GM20431 (cell line): ENCODE measurements at regions not wholly inside any gene's neighbourhood (a gene's known extent, or its start where the extent isn't known, plus 50 kb on each side); places are given as distances from the start of the nearest gene placed in this dataset.
"Not testable (repeated sequence)": the region's sequence is repeated elsewhere in the genome, so short reads cannot be mapped to it uniquely, and the experiment has no call there.

Source experiments
- in situ Hi-C: fragments of 300-500 bp; cut with MseI, MboI; formaldehyde crosslinking; loops from one replicate; pipeline ENCODE4 v1.15.0; 2020; ENCODE audit warnings: low sequenced_read_pairs; ENCODE audit not compliant: unreplicated experiment

- in situ Hi-C loops = loop anchor here (25.0 kb wide), 1 partner anchor 453 kb away; no protein-coding TSS in a partner anchor
Measured at GRCh38 chr6:122859676-122860075, 70.6 kb downstream of the SMPDL3A start.

DNA sequence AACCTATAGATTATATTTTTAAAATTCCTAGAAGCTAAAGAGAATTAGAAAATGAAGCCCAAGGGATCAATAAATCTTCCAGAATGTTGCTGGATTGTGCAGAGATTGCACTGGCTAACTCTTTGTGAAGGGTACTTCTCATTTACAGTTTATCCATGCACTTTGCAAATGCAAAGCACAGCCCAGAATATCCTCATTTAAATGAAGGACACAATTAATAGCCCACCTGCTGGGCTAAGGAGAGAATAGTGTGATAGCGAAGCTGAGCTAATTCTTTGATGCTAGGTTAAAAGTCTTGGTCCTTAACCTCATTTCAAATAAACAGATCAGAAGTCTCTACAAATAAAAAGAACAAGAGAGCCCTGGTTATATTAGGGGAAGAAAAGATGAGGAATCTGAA, 72.5 kb downstream of the SMPDL3A start:
- in situ Hi-C loops = loop anchor here (25.0 kb wide), 1 partner anchor 451 kb away; no protein-coding TSS in a partner anchor

GRCh38 chr6:122868137-122868536, 79.1 kb downstream of the SMPDL3A start:
- in situ Hi-C loops = loop anchor here (25.0 kb wide), 1 partner anchor 444 kb away; no protein-coding TSS in a partner anchor

DNA sequence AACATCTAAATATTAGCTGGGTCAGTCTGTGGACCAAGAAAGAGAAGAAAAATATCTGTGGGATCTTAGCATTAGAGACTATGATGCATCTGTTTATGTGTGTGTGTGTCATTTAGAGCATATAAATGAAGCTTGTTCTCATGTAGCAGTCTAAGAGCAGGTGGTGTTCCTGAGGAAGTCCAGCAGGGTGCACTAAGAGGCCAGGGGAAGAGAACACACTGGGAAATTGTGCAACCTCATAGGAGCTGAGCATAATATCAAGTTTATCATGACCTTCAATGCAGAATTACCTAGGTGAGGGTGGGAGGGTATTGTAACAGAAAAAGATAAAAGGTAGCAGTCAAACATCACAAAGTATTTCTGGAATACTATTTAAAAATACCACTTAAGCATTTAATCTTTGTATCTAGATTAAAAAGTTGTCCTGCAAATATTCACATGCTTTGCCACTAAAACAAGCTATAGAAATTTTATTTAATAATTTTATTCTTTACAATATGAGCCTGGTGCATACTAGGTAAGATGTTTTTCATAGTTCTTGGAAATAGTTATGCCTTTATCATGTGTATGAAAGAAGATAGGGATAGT, 80.5 kb downstream of the SMPDL3A start:
- in situ Hi-C loops = loop anchor here (25.0 kb wide), 1 partner anchor 443 kb away; no protein-coding TSS in a partner anchor

- in situ Hi-C loops = loop anchor here (25.0 kb wide), 1 partner anchor 441 kb away; no protein-coding TSS in a partner anchor
Measured at GRCh38 chr6:122871079-122871478, 82.0 kb downstream of the SMPDL3A start.

DNA sequence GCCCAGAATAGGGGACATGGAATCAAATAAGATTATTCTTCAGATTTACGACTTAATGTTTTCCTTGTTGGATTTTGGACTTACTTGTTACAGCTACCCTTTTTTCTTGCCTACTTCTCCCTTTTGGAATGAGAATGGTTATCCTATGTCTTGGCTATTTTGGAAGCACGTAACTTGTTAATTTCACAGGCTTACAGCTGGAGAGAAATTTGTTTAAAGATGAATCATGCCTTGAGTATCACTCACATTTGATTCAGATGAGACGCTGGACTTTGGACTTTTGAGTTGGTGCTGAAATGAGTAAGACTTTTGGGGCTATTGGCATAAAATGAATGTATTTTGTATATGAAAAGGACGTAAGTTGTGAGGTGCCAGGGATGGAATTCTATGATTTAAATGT, 83.3 kb downstream of the SMPDL3A start:
- in situ Hi-C loops = loop anchor here (25.0 kb wide), 1 partner anchor 440 kb away; no protein-coding TSS in a partner anchor

DNA sequence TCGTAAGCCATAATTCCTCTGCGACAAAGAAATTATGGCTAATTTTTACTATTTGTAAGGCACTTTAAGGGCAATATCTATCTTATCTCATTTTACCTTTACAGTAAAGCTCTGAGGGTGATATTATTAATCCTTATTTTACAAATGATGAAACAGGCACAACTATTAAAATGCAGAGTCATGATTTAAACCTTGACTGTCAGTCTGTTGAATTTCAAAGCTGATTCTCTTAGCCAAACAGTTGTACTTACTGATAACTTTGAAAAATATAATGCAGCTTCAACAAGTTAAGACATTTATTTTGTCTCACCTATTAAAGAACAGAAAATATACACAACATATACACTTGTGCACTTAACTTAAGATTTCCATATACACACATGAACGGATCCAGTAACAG, 88.2 kb downstream of the SMPDL3A start:
- in situ Hi-C loops = no loop called here

- in situ Hi-C loops = no loop called here
Measured at GRCh38 chr6:122878796-122879195, 89.7 kb downstream of the SMPDL3A start.

DNA sequence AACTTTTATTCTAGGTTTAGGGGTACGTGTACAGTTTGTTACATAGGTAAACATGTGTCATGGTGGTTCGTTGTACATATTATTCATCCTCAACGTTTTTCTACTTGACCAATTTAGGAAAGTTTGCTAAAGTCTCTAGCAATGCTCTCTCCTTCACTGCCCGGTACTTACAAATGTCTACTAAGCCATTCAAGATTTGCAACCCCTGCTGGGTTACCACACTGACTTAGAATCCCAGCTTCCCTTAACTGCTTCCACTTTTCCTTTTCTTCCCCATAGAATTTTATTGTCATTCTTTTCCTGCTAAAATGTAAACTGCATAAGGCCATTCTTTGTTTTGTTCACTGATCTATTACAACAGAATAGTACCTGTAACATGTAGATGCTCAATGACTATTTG, 97.4 kb downstream of the SMPDL3A start:
- in situ Hi-C loops = no loop called here

- in situ Hi-C loops = no loop called here
Measured at GRCh38 chr6:122887941-122888340, 98.9 kb downstream of the SMPDL3A start.

DNA sequence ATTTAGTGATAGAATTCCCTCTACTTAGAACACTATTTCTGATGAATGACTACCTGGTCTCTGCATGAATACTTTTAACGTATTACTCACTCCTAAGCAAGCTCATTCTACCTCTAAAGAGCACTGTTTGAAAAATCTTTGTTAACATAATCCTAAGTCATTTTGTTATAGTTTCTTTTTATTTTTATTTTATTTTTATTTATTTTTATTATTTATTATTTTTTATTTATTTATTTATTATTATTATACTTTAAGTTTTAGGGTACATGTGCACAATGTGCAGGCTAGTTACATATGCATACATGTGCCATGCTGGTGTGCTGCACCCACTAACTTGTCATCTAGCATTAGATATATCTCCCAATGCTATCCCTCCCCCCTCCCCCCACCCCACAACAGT, 99.6 kb downstream of the SMPDL3A start:
- in situ Hi-C loops = not testable (repeated sequence)

DNA sequence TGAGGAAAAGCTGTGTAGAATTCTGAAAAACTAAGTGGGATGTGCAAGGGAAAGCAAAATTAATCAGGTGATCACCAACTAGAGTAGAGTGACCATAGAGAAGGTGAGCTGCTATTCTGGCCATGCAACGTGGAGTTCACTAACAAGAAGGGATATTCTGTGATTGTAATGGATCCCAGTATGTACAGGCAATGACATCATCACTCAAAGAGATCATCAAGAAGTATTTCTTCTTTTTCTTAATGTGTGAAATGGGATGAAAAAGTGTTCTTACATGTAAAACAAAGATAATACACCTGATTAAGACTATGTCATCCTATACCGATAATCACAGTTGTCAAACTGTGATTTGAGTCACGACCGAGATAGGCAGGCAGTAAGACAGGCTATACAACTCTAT, 101.2 kb downstream of the SMPDL3A start:
- in situ Hi-C loops = no loop called here

DNA sequence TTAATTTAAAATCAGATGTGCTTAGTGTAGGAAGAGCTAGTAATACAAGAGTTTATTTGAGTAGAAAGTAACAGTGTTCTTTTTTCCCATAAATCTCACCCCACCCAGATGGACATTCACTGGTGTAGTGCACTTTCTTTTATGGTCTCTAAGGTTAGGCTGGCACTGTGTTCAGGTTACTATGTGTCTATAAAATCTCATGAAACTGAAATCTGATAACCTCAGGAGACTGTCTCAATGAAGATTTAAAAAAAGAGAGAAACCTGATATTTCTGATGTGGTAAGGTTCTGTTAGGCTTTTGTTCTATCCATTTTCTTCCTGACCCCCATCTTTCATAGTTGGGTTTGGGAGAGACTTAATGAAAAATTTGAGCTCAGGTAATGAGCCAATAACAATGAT, 101.2 kb upstream of the CLVS2 start:
- in situ Hi-C loops = no loop called here

DNA sequence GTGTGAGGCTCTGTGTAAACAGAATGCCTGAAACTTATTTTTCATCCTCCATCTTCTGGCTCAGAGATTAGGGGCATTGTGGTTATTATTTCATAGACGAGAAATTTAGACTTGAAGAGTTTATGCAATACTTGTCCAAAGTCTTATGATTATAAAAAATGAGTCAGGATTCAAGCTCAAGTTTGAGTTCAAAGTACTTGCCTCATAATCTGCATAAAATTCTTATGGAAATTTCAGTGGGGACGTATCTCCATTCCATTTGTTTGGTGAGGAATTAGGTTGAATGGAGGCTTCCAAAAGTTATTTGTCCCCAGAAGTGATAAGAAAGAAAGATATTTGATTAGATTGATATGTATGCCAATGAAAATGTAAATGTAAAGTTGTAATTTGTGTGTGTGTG, 93.7 kb upstream of the CLVS2 start:
- in situ Hi-C loops = no loop called here

DNA sequence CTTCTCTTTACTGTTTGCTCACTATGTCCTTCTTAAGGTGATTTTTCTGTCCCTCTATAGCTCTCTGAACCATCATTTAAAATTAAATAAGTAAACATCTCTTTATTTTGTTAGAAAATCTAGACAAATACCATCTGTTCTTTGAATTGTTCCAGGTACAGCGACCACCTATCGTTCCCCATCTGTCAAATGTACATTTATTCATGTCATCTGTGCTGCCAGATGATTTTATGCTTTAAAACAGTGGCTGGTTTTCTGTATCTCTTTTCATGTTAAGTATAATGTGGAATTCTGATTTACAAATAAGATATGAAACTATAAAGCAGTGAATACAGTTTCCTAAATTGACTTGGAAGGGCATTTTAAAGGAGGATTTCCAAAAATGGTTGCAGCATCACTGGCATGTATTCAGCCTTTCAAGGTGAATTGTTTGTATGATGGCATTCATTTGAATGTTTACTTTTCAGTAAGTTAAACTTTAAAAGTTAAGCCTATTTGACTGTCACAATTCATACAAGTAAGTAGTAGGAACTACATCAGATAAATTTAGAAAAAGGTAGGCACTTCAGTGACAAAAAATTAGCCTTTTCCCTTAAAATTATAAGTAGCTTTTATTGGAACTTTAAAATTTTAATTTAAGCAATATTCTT, 92.6 kb upstream of the CLVS2 start:
- in situ Hi-C loops = no loop called here

DNA sequence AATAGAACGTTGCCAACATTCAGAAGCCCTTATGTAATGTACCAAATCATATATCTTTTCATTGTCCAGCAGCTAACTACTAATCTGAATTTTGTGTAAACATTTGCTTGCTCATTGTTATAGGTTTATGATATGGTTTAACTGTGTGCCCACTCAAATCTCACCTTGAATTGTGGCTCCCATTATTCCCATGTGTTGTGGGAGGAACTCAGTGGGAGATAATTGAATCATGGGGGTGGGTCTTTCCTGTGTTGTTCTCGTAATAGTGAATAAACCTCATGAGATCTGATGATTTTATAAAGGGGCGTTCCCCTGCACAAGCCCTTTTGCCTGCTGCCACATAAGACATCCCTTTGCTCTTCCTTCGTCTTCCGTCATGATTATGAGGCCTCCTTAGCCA, 91.9 kb upstream of the CLVS2 start:
- in situ Hi-C loops = no loop called here

GRCh38 chr6:122913558-122913957, 82.5 kb upstream of the CLVS2 start:
- in situ Hi-C loops = no loop called here

- in situ Hi-C loops = no loop called here
Measured at GRCh38 chr6:122918714-122919113, 77.3 kb upstream of the CLVS2 start.

DNA sequence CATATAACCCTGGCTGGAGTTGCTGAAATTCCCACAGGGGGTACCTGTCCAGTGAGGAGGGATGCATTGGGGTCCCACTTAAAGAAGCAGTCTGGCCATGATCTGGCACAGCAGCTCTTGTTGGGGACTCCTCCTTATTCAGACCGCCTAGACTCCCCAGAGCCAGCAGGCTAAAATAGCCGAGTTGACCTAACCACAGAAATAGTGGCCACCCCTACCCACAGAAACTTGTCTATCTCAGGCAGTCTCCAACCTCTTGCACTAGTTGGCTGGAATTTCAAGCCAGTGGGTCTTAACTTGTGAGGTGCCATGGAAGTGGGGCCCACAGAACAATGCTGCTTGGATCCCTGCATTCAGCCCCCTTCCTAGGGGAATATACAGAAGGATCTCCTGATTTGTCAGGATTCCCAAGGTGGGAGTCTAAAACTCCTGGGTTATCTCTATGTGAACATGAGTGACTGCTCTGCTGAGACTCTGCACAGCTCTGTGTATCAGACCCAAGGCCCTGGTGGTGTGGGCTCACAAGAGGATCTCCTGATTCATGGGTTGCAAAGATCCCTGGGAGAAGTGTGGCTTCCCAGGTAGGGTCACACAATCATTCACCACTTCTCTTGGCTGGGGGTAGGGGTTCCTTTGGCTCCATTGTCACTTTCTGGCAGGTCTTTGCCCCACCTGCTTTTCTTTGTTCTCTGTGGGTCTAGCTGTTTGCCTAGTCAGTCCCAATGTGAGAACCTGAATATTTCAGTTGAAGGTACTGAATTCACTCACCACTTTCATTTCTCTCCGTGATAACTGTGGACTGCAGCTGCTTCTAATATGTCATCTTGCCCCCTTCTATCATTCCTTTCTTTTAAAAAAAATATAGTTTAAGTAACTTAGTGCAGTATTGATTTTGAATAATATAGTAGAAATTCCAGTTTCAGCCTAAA, 65.5 kb upstream of the CLVS2 start:
- in situ Hi-C loops = no loop called here

GRCh38 chr6:122931916-122932315, 64.1 kb upstream of the CLVS2 start:
- in situ Hi-C loops = no loop called here

DNA sequence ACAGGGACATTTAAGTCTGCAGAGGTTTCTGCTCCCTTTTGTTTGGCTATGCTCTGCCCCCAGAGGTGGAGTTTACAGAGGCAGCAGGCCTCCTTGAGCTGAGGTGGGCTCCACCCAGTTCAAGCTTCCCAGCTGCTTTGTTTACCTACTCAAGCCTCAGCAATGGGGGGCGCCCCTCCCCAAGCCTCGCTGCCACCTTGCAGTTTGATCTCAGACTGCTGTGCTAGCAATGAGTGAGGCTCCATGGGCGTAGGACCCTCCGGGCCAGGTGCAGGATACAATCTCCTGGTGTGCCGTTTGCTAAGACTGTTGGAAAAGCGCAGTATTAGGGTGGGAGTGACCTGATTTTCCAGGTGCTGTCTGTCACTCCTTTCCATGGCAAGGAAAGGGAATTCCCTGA, 51.1 kb upstream of the CLVS2 start:
- in situ Hi-C loops = not testable (repeated sequence)
